ENCODE measurements at regions not wholly inside any gene's neighbourhood (a gene's known extent, or its start where the extent isn't known, plus 50 kb on each side); places are given as distances from the start of the nearest gene placed in this dataset.

DNA sequence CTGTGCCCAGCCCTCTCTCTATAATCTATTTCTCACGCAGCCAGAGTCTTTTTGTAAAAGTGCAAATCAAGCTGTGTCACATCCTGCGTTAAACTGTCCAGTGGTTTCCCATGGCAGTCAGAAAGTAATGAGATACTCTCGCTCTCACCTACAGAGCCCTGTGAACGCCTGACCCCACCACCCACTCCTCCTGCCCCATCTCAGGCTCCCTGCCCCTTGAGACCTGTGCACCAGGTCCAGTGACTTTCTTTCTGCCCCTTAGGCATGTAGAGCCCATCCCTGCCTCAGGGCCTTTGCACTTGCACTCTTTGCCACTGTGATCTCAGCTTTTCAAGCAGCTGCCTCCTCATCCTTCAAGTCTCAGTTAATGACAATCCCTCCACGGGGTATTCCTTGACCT is 58.3 kb upstream of the RASGRP1 start:
- no peak for TF ChIP-seq GATA2 (IDR thresholded peaks at IDR 0.05; ENCODE audit: low read depth, low read length)
- TF ChIP-seq GATA3 (IDR thresholded peaks at IDR 0.05; ENCODE audit: low read depth, low read length), result no peak

Measured in SH-SY5Y (cell line).